Testis (tissue), 2 donors: ENCODE measurements at regions not wholly inside any gene's neighbourhood (a gene's known extent, or its start where the extent isn't known, plus 50 kb on each side); places are given as distances from the start of the nearest gene placed in this dataset.

ENCODE experiments used
- DNase-seq: peaks from one replicate; pipeline ENCODE4 v3.0.0-alpha.2; 2019
- H3K27ac ChIP-seq, 2 donors: fragments of 200-600 bp; sonication (generic); one replicate each; pipeline ENCODE4 v1.5.1; 2019
- H3K27me3 ChIP-seq: fragments of 200-600 bp; sonication (generic); one replicate; pipeline ENCODE4 v1.5.1; 2019
- H3K36me3 ChIP-seq: fragments of 200-600 bp; sonication (generic); one replicate; pipeline ENCODE4 v1.5.1; 2017; ENCODE audit warnings: low read depth; ENCODE audit errors: missing control alignments
- H3K4me1 ChIP-seq: fragments of 200-600 bp; sonication (generic); one replicate; pipeline ENCODE4 v1.5.1; 2019
- H3K4me3 ChIP-seq, 2 donors: fragments of 200-600 bp; sonication (generic); one replicate each; pipeline ENCODE4 v1.5.1; 2017 to 2019
- H3K9me3 ChIP-seq: fragments of 200-600 bp; sonication (generic); one replicate; pipeline ENCODE4 v1.5.1; 2017
- POLR2A ChIP-seq: fragments of 450-650 bp; IDR thresholded peaks from one replicate; pipeline ENCODE4 v1.6.1; 2017; ENCODE audit warnings: antibody characterized with exemption, mild to moderate bottlenecking, moderate library complexity
- WGBS, 2 donors: methylation state at CpG; one replicate each; pipeline ENCODE4 v1.1.5; 2018; 5-methylcytosine and 5-hydroxymethylcytosine counted together
- intact Hi-C: fragments of 100-400 bp; cut with DNase I; formaldehyde crosslinking; loops from one replicate; pipeline ENCODE4 v1.15.1; 2023; ENCODE audit warnings: low total_unique reads
- TF ChIP-seq, protein P1 (sequence below), 3 experiments: fragments of 450-650 bp in 2 of 3; fragments of 200-600 bp in 1 of 3; sonication (generic) in 1 of 3; IDR thresholded peaks; one replicate each; pipeline ENCODE4 v1.5.1; 2016 to 2019; ENCODE audit warnings: antibody characterized with exemption in 3 of 3, mild to moderate bottlenecking in 2 of 3, moderate library complexity in 1 of 3

DNA sequence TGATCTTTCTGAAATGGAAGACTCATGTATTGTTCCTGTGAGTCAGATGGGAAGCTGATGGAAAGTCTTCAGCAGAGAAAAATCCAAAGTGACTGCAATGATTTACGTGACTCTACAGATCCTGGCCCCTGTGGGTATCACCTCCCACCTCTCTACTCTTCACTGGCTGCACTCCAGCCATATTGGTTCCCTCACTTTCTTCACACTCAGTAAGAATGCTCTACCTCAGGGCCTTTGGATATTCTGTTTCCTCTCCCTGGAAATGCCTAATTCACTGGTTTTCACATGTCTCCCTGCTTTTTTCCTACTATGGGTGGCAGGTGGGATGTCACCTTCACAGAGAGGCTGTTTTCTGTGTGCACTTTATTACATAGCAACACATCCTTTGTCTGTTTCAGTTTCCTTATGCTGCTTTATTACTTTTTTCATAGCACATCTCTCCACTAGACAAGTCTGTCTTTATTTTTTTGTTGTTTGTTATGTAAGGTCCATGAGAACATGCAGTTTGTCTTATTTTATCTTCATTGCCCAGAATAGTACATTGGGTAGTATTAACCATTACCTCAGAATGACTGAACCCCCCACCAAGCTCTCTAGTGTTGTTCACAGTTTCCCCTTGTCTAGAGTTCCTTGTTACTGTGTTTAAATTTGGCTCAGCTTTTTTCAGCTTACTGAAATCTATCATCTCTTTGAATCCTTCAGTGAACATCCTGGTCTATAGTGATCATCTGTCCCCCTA lies 57.6 kb upstream of the CLNK start:
- Histone ChIP-seq H3K36me3 (no peaks in the 10 kb centered on the region), H3K4me3 (no peak overlapping the region), H3K4me1 (no peaks in the 10 kb centered on the region), H3K27me3 (no peaks in the 10 kb centered on the region), H3K27ac (no peak overlapping the region), H3K9me3 (no peaks in the 10 kb centered on the region)
- intact Hi-C loops, result no loop called here
- no peak for TF ChIP-seq POLR2A
- TF ChIP-seq, protein P1, sequence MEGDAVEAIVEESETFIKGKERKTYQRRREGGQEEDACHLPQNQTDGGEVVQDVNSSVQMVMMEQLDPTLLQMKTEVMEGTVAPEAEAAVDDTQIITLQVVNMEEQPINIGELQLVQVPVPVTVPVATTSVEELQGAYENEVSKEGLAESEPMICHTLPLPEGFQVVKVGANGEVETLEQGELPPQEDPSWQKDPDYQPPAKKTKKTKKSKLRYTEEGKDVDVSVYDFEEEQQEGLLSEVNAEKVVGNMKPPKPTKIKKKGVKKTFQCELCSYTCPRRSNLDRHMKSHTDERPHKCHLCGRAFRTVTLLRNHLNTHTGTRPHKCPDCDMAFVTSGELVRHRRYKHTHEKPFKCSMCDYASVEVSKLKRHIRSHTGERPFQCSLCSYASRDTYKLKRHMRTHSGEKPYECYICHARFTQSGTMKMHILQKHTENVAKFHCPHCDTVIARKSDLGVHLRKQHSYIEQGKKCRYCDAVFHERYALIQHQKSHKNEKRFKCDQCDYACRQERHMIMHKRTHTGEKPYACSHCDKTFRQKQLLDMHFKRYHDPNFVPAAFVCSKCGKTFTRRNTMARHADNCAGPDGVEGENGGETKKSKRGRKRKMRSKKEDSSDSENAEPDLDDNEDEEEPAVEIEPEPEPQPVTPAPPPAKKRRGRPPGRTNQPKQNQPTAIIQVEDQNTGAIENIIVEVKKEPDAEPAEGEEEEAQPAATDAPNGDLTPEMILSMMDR (IDR thresholded peaks at IDR 0.05), result no peak
- 91% methylated on average over 1 of the region's 1 CpG for WGBS, 2 donors
- DNase-seq, result no peak

DNA sequence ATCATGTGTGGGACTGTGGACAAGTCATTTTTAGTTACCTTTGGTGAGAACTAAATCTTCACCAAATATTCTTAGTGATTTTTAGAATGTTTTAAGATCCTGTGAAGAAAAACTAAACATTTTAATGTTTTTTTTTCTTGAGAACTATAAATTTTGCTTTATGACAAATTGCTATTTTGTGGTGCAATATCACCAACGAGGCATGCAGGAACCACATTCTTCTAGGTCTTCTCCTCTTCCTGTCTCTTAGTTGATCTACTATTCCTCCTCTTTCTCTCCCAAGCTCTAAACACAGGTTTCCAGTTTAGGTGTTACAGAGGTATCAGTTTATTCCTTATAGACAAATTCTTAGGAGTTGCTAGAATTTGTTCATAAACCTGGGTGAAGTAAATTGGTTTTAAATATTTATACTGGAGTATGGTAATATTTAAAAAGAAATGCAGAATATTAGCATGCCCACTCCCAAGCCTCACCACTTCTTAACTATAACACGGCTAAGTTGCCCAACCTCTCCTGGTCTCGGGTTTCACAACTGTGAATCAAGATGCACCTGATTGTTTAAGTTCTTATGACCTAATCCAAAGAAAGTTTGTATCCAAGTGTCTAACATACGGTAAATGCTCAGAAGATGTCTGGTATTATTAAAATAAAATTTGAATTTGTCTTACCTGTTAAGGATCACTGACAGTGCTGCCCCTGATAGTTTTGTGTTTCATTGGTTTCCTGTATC lies 56.5 kb upstream of the CLNK start:
- no peak overlapping the region for H3K27ac ChIP-seq
- intact Hi-C loops, result no loop called here
- H3K4me3 ChIP-seq, result no peak overlapping the region
- no peaks in the 10 kb centered on the region for H3K36me3 ChIP-seq
- no peaks in the 10 kb centered on the region for H3K4me1 ChIP-seq
- DNase-seq, result no peak
- TF ChIP-seq, protein P1 (IDR thresholded peaks at IDR 0.05), result no peak
- TF ChIP-seq POLR2A, result no peak
- H3K9me3 ChIP-seq, result no peaks in the 10 kb centered on the region
- WGBS, 2 donors, result 85 to 86% methylated on average over 4 of the region's 4 CpGs
- H3K27me3 ChIP-seq, result no peaks in the 10 kb centered on the region

DNA sequence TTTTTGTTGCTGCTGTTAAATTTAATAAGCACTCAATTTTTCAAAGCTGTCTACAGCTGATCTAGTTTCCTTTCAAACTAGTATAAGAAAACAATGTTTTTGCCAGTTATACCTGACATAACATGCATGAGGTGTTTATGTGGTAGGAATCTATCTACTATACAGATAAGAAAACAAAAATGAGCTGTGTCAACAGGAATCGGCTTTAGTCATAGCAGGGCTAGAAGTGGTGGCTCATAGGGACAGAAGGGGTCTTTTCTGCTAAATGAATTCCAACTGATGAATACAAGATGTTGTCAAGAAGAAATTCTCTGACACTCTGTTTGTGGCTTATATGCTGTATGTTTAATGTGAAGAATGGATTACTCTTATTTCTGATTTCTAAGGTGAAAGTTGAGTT lies 55.7 kb upstream of the CLNK start:
- no peaks in the 10 kb centered on the region for H3K4me1 ChIP-seq
- H3K9me3 ChIP-seq, result no peaks in the 10 kb centered on the region
- intact Hi-C loops, result no loop called here
- 86 to 97% methylated on average over 1 of the region's 1 CpG for WGBS, 2 donors
- H3K4me3 ChIP-seq, result no peak overlapping the region
- TF ChIP-seq, protein P1 (IDR thresholded peaks at IDR 0.05), result no peak
- TF ChIP-seq POLR2A, result no peak
- no peak for DNase-seq
- H3K36me3 ChIP-seq, result no peaks in the 10 kb centered on the region
- H3K27ac ChIP-seq, result no peak overlapping the region
- no peaks in the 10 kb centered on the region for H3K27me3 ChIP-seq

- no peak overlapping the region for H3K4me3 ChIP-seq
- TF ChIP-seq, protein P1 (IDR thresholded peaks at IDR 0.05), result no peak
- no peak for TF ChIP-seq POLR2A
- no peak for DNase-seq
- H3K27me3 ChIP-seq, result no peaks in the 10 kb centered on the region
- H3K4me1 ChIP-seq, result no peaks in the 10 kb centered on the region
- H3K27ac ChIP-seq, result no peak overlapping the region
- intact Hi-C loops, result no loop called here
- no peaks in the 10 kb centered on the region for H3K9me3 ChIP-seq
- no peaks in the 10 kb centered on the region for H3K36me3 ChIP-seq
- WGBS, 2 donors, result 79 to 82% methylated on average over 5 of the region's 5 CpGs
Measured at GRCh38 chr4:10738826-10739489, 54.4 kb upstream of the CLNK start.
